Midbrain (tissue), 1 donor: ENCODE measurements at regions not wholly inside any gene's neighbourhood (a gene's known extent, or its start where the extent isn't known, plus 50 kb on each side); places are given as distances from the start of the nearest gene placed in this dataset.

ENCODE experiments used
- DNase-seq: peaks from one replicate; lab custom pipeline; 2025; lab: John Stamatoyannopoulos, UW

DNA sequence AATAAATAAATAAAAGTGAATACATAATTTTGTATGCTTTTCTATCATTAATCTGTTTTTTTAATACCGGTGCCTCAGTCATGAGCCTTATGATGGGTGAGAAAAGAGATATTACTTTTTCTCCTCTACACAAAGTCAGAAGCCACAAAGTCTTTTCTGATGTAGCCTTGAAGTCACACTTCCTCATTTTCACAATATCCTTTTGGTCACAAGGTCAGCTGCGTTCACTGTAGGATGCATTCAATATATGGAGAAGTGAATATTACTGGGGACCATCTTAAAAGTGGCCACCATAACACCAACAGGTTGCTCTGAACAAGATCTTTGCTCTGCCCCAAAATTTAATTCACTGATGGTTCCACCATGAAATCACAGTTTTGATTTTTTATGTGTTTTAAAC is 83.3 kb upstream of the TNR start:
- no peak for DNase-seq

- DNase-seq = no peak
Measured at GRCh38 chr1:175824079-175824478, 80.7 kb upstream of the TNR start.

DNA sequence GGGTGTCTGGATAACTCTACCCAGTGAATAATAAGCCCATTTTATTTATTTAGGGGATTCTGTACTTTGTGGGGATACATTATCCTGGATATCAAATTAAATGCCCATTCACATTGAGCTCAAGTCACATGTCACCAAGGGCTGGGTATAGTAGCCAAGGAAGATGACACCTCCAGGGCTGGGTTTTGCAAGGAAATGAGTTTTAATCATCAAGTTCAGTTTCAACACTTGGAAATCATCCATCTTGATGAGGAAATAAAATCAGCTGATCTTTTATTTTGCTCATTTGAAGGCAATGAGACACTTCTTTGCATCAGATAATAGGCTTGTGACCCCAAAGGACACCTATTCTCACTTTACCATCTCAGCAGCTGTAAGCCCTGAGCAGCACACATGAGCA is 80.0 kb upstream of the TNR start:
- no peak for DNase-seq

DNA sequence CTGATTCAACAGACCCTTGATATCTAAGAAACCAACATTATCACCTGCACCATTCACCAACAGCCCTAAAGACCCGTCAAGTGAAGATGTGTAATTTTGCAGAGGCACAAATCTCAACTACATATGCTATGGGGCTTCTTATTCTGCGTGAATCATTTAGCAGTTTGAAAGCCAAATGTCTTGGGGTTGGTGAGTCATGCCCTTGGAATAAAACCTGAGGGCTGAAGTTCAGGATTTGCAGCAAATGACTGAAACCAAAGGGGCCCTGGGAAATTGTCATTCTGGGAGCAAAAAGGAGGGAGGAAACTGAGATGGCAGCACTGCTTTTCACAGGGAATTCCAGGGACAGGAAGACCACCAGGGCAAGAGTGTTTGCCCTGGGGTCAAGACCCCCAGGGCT is 79.2 kb upstream of the TNR start:
- DNase-seq = no peak

- no peak for DNase-seq
Measured at GRCh38 chr1:175820456-175821025, 77.1 kb upstream of the TNR start.

- DNase-seq = no peak
Measured at GRCh38 chr1:175818929-175819328, 75.5 kb upstream of the TNR start.

DNA sequence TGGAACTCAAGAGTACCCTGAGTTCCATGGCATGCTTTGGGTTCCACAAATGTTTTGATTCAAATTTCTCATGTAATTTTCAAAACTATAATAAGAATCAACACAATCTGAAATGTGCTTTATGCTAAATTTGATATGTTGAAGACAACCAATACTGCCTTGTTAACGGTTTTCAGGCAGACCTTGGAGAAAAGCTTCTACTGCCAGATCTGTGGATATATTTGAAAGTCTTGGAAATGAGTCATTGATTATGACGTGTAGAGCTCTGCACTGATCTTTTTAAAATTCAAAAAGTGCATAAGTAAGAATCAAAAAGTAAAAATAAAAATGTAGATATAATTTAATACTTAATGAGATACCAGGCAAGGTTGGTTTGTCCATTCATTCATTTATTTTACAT is 74.0 kb upstream of the TNR start:
- no peak for DNase-seq

DNA sequence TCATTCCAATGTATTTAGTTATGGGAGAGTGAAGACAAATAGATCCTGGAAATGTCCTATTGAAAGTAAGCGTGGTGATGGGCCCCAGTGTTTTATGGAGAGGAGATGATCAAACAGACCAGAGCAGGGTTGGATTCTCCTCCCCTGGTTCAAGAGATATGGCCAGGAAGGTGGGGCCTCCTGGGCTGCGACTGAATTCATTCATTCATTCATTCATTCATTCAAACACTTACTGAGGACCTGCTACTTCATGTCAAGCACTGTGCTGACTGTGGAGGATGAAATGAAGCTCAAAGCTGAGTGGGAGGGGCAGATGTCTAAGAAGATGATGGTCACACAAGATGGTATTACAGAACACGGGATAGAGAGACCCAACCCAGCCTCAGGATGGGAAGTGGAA is 71.5 kb upstream of the TNR start:
- no peak for DNase-seq

DNA sequence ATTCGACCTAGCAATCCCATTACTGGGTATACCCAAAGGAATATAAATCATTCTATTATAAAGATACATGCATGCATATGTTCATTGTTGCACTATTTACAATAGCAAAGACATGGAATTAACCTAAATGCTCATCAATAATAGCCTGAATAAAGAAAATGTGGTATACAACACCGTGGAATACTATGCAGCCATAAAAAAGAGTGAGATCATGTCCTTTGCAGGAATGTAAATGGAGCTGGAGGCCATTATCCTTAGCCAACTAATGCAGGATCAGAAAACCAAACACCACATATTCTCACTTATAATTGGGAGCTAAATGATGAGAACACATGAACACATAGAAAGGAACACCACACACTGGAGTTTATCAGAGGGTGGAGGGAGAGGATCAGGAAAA is 69.5 kb upstream of the TNR start:
- no peak for DNase-seq

DNA sequence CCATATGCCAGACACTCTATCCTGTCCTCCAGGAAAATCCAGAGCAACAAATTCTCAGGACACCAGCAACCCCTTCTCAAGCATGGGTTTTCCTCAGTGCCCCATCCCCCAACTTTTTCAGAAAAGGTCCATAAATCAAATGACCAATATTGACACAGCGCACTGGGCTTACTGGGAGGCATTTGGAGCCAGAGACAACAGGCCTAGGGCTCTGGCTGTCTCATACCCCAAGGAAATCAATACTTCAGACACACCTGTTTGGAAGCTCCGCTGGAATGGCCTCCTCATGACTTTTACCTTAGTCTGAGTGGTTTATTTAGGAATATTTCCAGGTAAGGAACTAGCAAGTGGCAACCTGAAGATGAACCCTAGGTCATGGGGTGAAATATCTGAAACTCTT is 66.9 kb upstream of the TNR start:
- no peak for DNase-seq

DNA sequence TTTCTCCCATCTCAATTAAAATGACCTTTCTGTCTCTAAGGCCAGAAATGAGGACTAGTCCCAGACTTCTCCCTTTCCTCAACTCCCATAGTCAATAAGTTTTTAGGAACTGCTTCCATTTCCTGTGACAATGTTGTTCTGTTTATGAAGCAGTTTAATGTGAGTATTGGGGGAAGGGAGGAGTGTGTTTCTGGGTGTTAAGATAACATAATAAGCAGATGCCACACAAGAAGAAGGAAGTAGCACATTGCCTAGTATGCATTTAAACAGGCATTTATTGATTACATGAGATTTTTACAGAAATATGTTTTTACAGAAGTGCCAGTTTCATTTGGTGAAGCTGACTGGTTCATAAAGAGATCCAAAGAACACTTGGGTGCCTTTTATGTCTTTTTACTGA is 65.6 kb upstream of the TNR start:
- DNase-seq = no peak

- no peak for DNase-seq
Measured at GRCh38 chr1:175808573-175808972, 65.2 kb upstream of the TNR start.

GRCh38 chr1:175804561-175804960 is 61.2 kb upstream of the TNR start:
- no peak for DNase-seq

GRCh38 chr1:175803413-175803812 is 60.0 kb upstream of the TNR start:
- no peak for DNase-seq

- DNase-seq = no peak
Measured at GRCh38 chr1:175802407-175803123, 59.2 kb upstream of the TNR start.

GRCh38 chr1:175801979-175802378 is 58.6 kb upstream of the TNR start:
- DNase-seq = no peak

DNA sequence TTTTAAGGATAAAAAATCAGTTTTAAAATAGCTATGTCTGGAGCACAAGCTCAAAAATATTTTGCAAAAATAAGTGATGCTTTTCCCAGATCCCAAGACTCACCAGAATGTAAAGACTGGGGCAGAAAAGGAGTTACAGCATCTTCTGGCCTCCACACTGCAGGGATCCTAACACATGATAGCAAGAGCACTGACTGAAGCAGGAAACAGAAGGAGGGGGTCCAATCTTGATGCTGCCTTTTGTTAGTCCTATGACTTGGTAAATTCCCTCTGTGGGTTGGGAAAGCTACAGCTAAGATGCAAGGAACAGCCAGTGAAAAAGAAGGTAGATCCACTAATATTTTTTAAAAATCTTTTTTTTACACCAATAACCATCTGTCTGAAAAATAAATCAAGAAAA is 54.2 kb upstream of the TNR start:
- no peak for DNase-seq

- DNase-seq = no peak
Measured at GRCh38 chr1:175794586-175794985, 51.2 kb upstream of the TNR start.

GRCh38 chr1:175793617-175794016 is 50.2 kb upstream of the TNR start:
- DNase-seq = no peak
